Mesothelial cell of epicardium (in vitro differentiated cells): ENCODE measurements at regions not wholly inside any gene's neighbourhood (a gene's known extent, or its start where the extent isn't known, plus 50 kb on each side); places are given as distances from the start of the nearest gene placed in this dataset.
A peak's percentile ranks its signal among the peaks of the same experiment; 100 is the strongest.

Source experiments
- DNase-seq, 2 experiments: peaks; one replicate each; pipeline ENCODE4 v3.0.0; 2021; ENCODE audit warnings: low spot score in 2 of 2; ENCODE audit not compliant: unreplicated experiment in 2 of 2
- H3K27ac Mint-ChIP-seq: 2 replicates; pipeline ENCODE4 v1.8.0; 2021; ENCODE audit warnings: mixed read lengths
- H3K27me3 Mint-ChIP-seq: 2 replicates; pipeline ENCODE4 v1.8.0; 2021; ENCODE audit warnings: low read depth, mixed read lengths
- H3K36me3 Mint-ChIP-seq: 2 replicates; pipeline ENCODE4 v1.8.0; 2021; ENCODE audit warnings: mixed read lengths
- H3K4me1 Mint-ChIP-seq: 2 replicates; pipeline ENCODE4 v1.8.0; 2021; ENCODE audit warnings: mixed read lengths
- H3K4me3 Mint-ChIP-seq: 2 replicates; pipeline ENCODE4 v1.8.0; 2021; ENCODE audit warnings: mild to moderate bottlenecking, moderate library complexity, mixed read lengths
- H3K9me3 Mint-ChIP-seq: 2 replicates; pipeline ENCODE4 v1.8.0; 2021; ENCODE audit warnings: mixed read lengths
- CTCF ChIP-seq: fragments of 200-600 bp; sonication (generic); IDR thresholded peaks from one replicate; pipeline ENCODE4 v1.5.0; 2021; ENCODE audit warnings: antibody characterized with exemption; ENCODE audit not compliant: unreplicated experiment

- Mint-ChIP-seq H3K9me3 (no peaks in the 10 kb centered on the region), H3K36me3 (no peaks in the 10 kb centered on the region), H3K4me1 (peaks cover 26% of the 10 kb centered on the region), H3K27ac (peak overlapping the region; percentile 65), H3K27me3 (no peaks in the 10 kb centered on the region), H3K4me3 (peak overlapping the region; percentile 2)
- DNase-seq: no peak
- no peak for TF ChIP-seq CTCF
Observed at GRCh38 chr14:61602003-61602732, 93.1 kb upstream of the HIF1A start.

DNA sequence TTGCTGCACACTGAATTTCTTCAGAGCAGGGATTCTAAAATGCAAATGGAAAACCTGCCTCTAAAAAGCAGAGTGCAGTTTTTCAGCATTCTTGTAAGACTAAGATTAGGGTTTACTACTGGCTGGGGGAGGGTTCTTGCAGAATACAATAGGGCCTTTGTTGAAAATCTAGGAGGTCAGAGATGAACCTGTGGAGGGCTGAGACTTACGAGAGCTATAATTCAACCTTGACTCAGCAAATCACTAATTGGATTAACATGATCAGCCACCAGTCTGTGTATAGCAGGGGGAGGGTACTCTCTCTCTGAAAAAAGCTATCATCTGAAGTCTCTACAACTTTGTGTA lies 92.6 kb upstream of the HIF1A start:
- TF ChIP-seq CTCF: no peak
- H3K36me3 Mint-ChIP-seq: no peaks in the 10 kb centered on the region
- DNase-seq: no peak
- peak overlapping the region; percentile 65 for H3K27ac Mint-ChIP-seq
- H3K4me1 Mint-ChIP-seq: peaks cover 28% of the 10 kb centered on the region
- no peaks in the 10 kb centered on the region for H3K9me3 Mint-ChIP-seq
- H3K27me3 Mint-ChIP-seq: no peaks in the 10 kb centered on the region
- peak overlapping the region; percentile 25 for H3K4me3 Mint-ChIP-seq

DNA sequence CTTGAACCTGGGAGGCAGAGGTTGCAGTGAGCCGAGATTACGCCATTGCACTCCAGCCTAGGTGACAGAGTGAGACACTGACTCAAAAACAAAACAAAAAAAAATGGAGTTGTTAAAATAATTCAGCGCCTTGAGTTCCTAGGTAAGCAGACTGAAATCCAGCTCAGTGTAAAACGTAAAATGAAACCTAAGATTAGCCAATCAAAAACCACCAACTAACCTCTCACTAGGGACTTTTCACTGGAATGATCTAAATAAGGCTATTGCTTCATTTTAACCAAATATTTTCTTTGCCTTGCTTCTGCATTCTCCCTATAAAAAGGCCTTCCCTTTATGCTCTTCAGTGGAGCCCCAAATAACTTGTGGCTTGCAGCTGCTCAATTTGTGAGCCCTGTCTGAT lies 91.6 kb upstream of the HIF1A start:
- Mint-ChIP-seq H3K4me1 (peaks cover 38% of the 10 kb centered on the region), H3K9me3 (no peaks in the 10 kb centered on the region), H3K4me3 (no peak overlapping the region), H3K27ac (no peak overlapping the region), H3K36me3 (no peaks in the 10 kb centered on the region), H3K27me3 (no peaks in the 10 kb centered on the region)
- no peak for DNase-seq
- no peak for TF ChIP-seq CTCF

GRCh38 chr14:61607570-61608244 lies 87.6 kb upstream of the HIF1A start:
- no peaks in the 10 kb centered on the region for H3K9me3 Mint-ChIP-seq
- no peak overlapping the region for H3K4me3 Mint-ChIP-seq
- no peaks in the 10 kb centered on the region for H3K27me3 Mint-ChIP-seq
- H3K4me1 Mint-ChIP-seq: peaks cover 51% of the 10 kb centered on the region
- H3K36me3 Mint-ChIP-seq: no peaks in the 10 kb centered on the region
- peak overlapping the region; percentile 62 for H3K27ac Mint-ChIP-seq
- no peak for TF ChIP-seq CTCF
- no peak for DNase-seq

DNA sequence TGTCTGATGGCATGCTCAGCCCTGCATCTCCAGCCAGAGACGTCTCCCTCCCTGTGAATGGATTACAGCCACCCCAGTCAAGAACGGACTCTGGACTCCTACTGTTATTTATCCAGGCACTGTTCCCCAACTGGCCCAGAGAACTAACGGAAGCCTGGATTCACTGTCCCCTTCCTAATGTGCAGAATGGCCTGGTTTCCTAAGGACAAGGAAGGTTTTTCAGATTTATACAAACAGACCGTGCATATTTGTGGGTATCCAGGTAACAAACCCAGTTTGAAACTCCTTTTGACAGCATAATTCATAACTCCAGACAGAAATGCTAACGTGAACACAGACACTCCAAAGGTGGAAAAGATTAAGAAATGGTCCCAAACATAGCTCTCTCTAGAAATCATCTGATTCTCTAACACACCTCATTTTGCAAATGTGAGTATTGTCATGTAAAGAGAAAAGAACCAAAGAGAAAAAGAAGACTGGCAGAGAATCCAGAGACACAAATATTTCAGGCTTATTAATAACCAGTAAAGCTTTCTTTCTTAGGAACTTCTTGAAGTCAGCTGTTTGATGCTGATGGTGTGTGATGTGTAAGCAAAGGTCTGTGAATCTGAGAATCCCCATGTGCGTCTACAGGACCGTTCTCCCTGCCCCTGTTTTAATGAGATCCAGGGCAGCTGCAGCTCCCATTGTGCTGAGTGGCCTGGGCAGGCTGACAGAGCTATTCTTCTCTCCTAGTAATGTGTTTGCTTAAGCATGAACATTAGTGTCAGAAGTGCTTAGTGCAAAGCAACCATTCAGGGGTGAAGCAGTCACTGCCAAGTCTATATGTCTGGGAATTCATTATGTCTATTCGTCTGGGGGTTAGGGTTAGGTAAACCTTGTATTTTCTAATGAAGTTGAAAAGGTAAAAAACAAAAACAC lies 86.8 kb upstream of the HIF1A start:
- Mint-ChIP-seq H3K4me3 (no peak overlapping the region), H3K36me3 (no peaks in the 10 kb centered on the region), H3K27ac (peak overlapping the region; percentile 62), H3K9me3 (no peaks in the 10 kb centered on the region), H3K4me1 (peaks cover 51% of the 10 kb centered on the region), H3K27me3 (no peaks in the 10 kb centered on the region)
- DNase-seq: no peak
- no peak for TF ChIP-seq CTCF
